MG63 (cell line): ENCODE measurements at regions not wholly inside any gene's neighbourhood (a gene's known extent, or its start where the extent isn't known, plus 50 kb on each side); places are given as distances from the start of the nearest gene placed in this dataset.
A peak's percentile ranks its signal among the peaks of the same experiment; 100 is the strongest.

Experiments
- DNase-seq: peaks from one replicate; pipeline ENCODE4 v3.0.0-alpha.2; 2020
- H3K27me3 ChIP-seq: fragments of 250-450 bp; sonication (Bioruptor Pico); 2 replicates; pipeline ENCODE4 v1.5.1; 2020; ENCODE audit warnings: mild to moderate bottlenecking, moderate library complexity
- H3K36me3 ChIP-seq: fragments of 250-450 bp; sonication (Bioruptor Pico); 2 replicates; pipeline ENCODE4 v1.5.1; 2020; ENCODE audit warnings: mild to moderate bottlenecking, moderate library complexity
- H3K4me3 ChIP-seq: fragments of 250-450 bp; sonication (Bioruptor Pico); 2 replicates; pipeline ENCODE4 v1.5.1; 2020; ENCODE audit warnings: mild to moderate bottlenecking, moderate library complexity
- H3K9me3 ChIP-seq: fragments of 250-450 bp; sonication (Bioruptor Pico); 2 replicates; pipeline ENCODE4 v1.5.1; 2020; ENCODE audit warnings: mild to moderate bottlenecking, moderate library complexity

DNA sequence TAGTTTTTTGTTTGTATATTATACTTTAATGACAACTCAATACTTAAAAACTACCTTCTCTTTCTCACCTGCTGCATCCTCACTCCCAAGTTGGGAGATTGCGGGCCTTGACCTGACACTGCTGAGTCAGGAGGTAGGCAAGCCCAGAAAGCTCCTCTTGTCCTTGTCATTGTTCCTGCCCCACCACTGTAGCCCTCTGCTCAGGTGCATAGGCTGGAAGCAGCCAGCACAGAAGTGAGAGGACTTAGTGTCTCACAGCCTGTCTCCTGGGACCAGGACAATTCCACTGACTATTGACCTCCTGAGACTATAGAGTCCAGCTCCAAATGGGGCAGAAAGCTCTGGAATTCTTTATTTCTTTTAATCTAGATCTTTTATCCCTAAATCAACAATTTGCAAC lies 123.5 kb upstream of the NDP start:
- Histone ChIP-seq H3K4me3 (no peak overlapping the region), H3K27me3 (no peaks in the 10 kb centered on the region), H3K9me3 (no peaks in the 10 kb centered on the region), H3K36me3 (no peaks in the 10 kb centered on the region)
- DNase-seq: no peak

GRCh38 chrX:44094821-44095530 lies 121.8 kb upstream of the NDP start:
- no peaks in the 10 kb centered on the region for H3K27me3 ChIP-seq
- DNase-seq: no peak

GRCh38 chrX:44093431-44093830 lies 120.2 kb upstream of the NDP start:
- Histone ChIP-seq H3K27me3 (no peaks in the 10 kb centered on the region), H3K36me3 (no peaks in the 10 kb centered on the region), H3K9me3 (no peaks in the 10 kb centered on the region), H3K4me3 (no peak overlapping the region)
- no peak for DNase-seq

More at GRCh38 chrX:44094821-44095530, 121.8 kb upstream of the NDP start:
- H3K36me3 ChIP-seq: no peaks in the 10 kb centered on the region
- H3K9me3 ChIP-seq: no peaks in the 10 kb centered on the region
- no peak overlapping the region for H3K4me3 ChIP-seq

DNA sequence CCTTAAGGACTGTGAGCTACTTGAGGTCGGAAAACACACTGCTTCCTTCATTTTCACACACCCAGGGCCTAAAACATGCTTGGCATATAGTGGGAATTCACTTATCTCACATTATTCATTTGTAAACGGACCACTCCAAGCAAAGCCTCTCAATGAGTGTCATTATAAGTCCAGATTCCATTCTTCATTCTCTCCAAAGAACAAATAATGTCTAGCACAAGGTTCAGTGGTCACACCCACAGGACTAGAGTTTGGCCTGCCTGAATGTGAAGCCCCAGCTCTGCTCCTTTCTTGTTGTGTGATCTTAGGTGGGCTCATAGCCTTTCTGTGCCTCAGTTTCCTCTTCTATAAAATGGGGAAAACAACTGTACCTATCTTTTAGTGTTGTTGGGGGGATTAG lies 119.6 kb upstream of the NDP start:
- DNase-seq: no peak
- H3K36me3 ChIP-seq: no peaks in the 10 kb centered on the region
- H3K9me3 ChIP-seq: no peaks in the 10 kb centered on the region
- H3K27me3 ChIP-seq: no peaks in the 10 kb centered on the region
- H3K4me3 ChIP-seq: no peak overlapping the region

DNA sequence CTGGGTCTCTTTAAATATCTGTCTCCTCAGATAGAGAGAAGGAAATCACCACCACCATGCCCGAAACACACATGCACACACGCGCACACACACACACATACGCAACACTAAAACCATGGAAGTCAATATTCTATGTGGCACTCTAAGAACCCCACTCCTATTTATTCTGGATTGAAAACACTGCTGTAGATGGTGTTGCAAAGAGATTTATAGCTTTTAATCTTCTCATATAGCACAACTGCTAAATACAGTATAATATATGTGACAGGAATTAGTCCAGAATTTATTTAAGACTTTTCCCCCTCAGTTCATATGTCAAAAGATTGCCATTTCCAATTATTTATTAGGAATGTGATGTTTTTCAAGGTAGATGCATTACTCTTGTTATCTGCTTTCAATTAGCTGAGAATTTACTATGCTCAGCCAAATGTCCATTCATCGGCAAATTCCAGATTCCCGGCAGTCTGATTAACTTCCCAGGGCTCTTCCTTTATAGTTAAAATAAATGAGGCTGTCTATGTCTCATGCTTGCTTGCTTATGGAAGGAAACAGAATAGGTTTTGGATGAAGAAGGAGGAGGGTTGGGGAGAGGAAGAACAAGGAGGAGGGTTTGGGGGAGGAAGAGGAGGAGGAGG lies 115.4 kb upstream of the NDP start:
- no peak for DNase-seq

GRCh38 chrX:44085209-44085608 lies 112.0 kb upstream of the NDP start:
- Histone ChIP-seq H3K36me3 (no peaks in the 10 kb centered on the region), H3K4me3 (no peak overlapping the region), H3K27me3 (no peaks in the 10 kb centered on the region), H3K9me3 (no peaks in the 10 kb centered on the region)
- DNase-seq: no peak

More for the DNA sequence above, 115.4 kb upstream of the NDP start:
- Histone ChIP-seq H3K27me3 (no peaks in the 10 kb centered on the region), H3K9me3 (no peaks in the 10 kb centered on the region), H3K36me3 (no peaks in the 10 kb centered on the region), H3K4me3 (no peak overlapping the region)

DNA sequence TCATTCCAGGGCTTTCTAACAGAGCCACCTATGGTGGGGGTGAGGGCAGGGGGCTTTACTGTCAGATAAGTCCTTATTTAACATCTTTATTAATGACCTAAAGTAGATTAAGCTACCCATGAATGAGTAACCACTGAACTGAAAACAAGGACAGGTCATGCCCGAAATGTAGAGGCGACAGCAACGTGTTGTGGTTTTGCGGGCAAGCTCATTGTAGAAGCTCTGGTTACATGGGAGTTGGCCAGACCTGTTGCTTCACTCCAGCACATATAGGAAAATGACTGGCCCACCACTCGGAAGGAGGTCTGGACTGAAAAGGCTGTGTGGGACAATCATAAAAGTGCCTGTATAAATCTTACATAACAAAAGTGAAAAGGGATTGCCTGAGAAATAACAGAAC lies 109.6 kb upstream of the NDP start:
- H3K36me3 ChIP-seq: no peaks in the 10 kb centered on the region
- DNase-seq: no peak
- no peaks in the 10 kb centered on the region for H3K9me3 ChIP-seq
- H3K4me3 ChIP-seq: no peak overlapping the region
- H3K27me3 ChIP-seq: no peaks in the 10 kb centered on the region

- H3K36me3 ChIP-seq: no peaks in the 10 kb centered on the region
- no peaks in the 10 kb centered on the region for H3K27me3 ChIP-seq
- DNase-seq: no peak
- H3K9me3 ChIP-seq: no peaks in the 10 kb centered on the region
- no peak overlapping the region for H3K4me3 ChIP-seq
These were observed 106.9 kb upstream of the NDP start for GRCh38 chrX:44080083-44080482.

- no peaks in the 10 kb centered on the region for H3K9me3 ChIP-seq
- peak; percentile 32 for DNase-seq
These were observed 99.4 kb upstream of the NDP start for GRCh38 chrX:44072631-44073030.

GRCh38 chrX:44071847-44072551 lies 98.8 kb upstream of the NDP start:
- DNase-seq: peak; percentile 79
- H3K4me3 ChIP-seq: no peak overlapping the region
- no peaks in the 10 kb centered on the region for H3K36me3 ChIP-seq
- H3K9me3 ChIP-seq: no peaks in the 10 kb centered on the region
- no peaks in the 10 kb centered on the region for H3K27me3 ChIP-seq

More at GRCh38 chrX:44072631-44073030, 99.4 kb upstream of the NDP start:
- H3K4me3 ChIP-seq: no peak overlapping the region
- no peaks in the 10 kb centered on the region for H3K27me3 ChIP-seq
- no peaks in the 10 kb centered on the region for H3K36me3 ChIP-seq

DNA sequence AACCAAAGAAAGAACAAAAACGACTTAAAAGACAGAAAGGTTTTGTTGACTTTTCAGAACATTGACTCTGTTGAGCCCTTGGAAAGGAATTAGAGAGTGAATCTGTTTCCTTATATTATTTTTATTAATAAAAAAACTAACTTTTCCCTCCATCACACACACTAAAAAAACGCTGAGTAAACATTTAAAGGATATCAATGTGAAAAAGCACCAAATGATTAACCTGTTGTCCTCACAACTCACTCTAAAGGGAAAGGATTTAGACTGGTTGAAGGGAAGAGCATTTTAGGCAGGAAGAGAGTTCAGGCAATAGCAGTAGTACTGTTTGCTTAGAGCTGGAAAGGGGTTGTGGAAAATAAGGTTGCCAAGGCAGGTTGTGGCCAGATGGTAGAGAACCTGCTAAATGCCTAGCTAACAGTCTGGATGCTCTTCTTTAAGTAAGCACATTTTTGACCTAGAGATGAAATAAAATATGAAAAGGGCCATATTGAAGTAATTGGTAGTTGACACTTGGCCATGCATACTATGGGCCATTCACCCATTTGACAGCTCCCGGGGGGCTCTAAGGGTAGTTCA lies 98.0 kb upstream of the NDP start:
- Histone ChIP-seq H3K36me3 (no peaks in the 10 kb centered on the region), H3K9me3 (no peaks in the 10 kb centered on the region), H3K27me3 (no peaks in the 10 kb centered on the region), H3K4me3 (no peak overlapping the region)
- no peak for DNase-seq

DNA sequence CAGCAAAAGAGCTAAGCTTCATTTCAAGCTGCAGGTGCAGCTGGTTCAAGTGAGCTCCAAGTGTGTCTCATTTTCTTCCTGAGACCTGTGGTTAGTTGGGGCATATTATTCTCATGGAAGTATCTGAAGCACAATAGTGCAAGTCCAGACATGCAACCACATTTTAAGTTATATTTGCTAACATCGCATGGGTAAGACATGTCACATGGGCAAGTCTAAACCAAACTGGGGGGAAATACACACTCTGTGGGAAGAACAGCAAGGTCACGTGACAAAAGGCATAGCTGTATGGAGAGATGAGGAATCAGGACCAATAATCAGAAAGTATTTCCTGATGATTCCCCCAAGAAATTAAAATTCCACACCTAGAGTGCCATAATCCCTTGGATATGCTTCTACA lies 94.9 kb upstream of the NDP start:
- no peaks in the 10 kb centered on the region for H3K9me3 ChIP-seq
- DNase-seq: no peak
- no peak overlapping the region for H3K4me3 ChIP-seq
- no peaks in the 10 kb centered on the region for H3K36me3 ChIP-seq
- H3K27me3 ChIP-seq: no peaks in the 10 kb centered on the region

DNA sequence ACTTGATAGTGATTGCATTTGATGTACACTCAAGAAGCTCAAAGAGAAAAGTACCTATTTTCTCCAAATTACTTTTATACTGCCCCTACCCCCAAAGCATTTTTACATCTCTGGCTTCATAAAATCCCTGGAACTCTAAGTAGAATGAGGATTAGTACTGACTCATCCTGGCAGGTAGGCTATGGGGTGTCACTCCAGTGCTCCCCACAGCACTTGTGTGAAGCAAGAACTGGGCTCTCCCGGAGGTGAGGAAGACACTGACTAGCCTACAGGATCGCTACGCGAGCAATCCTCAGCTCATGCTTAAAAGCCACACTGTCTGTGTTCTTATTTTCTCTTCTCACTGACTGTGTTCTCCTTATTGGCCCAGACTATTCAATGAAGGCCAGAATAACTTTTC lies 90.4 kb upstream of the NDP start:
- Histone ChIP-seq H3K9me3 (no peaks in the 10 kb centered on the region), H3K27me3 (no peaks in the 10 kb centered on the region), H3K4me3 (no peak overlapping the region), H3K36me3 (no peaks in the 10 kb centered on the region)
- no peak for DNase-seq

DNA sequence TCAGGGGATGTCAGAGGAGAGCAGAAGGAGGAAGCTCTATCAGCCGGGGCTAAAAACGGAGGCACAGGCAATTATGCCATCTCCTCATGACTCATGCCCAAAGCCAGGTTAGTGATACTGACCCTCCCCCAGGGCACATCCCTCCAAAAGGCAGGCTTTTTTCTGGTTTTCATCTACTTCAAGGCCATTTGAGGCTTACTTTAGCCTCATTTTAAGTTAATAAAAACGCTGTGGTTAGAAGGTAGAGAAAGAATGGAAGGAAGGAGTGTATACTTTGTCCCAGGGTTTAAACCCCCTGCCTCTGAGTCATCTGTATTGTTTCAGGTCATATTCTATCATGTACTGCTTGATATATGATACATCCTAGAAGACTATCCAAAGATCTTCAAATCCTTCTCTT lies 89.7 kb upstream of the NDP start:
- Histone ChIP-seq H3K36me3 (no peaks in the 10 kb centered on the region), H3K4me3 (no peak overlapping the region), H3K27me3 (no peaks in the 10 kb centered on the region), H3K9me3 (no peaks in the 10 kb centered on the region)
- DNase-seq: no peak

GRCh38 chrX:44061968-44062614 lies 88.9 kb upstream of the NDP start:
- no peak overlapping the region for H3K4me3 ChIP-seq
- DNase-seq: no peak
- H3K9me3 ChIP-seq: no peaks in the 10 kb centered on the region
- no peaks in the 10 kb centered on the region for H3K27me3 ChIP-seq
- H3K36me3 ChIP-seq: no peaks in the 10 kb centered on the region

DNA sequence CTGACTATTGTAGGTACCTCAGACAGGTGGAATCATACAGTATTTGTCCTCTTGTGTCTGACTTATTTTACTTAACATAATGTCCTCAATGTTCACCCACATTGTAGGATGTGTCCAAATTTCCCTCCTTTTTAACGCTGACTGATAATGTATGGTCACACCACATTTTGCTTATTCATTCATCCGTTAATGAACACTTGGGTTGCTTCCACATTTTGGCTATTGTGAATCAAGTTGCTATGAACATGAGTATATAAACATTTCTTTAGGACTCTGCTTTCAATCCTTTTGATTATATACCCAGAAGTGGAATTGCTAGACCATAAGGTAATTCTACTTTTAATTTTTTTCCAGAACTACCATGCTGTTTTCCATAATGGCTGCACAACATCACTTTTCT lies 87.0 kb upstream of the NDP start:
- DNase-seq: no peak
- Histone ChIP-seq H3K9me3 (no peaks in the 10 kb centered on the region), H3K27me3 (no peaks in the 10 kb centered on the region), H3K4me3 (no peak overlapping the region), H3K36me3 (no peaks in the 10 kb centered on the region)

GRCh38 chrX:44058339-44058738 lies 85.1 kb upstream of the NDP start:
- H3K36me3 ChIP-seq: no peaks in the 10 kb centered on the region
- no peaks in the 10 kb centered on the region for H3K27me3 ChIP-seq
- H3K9me3 ChIP-seq: no peaks in the 10 kb centered on the region
- H3K4me3 ChIP-seq: no peak overlapping the region
- DNase-seq: no peak
